Spleen (tissue), 11 donors: ENCODE measurements at regions not wholly inside any gene's neighbourhood (a gene's known extent, or its start where the extent isn't known, plus 50 kb on each side); places are given as distances from the start of the nearest gene placed in this dataset.
"Not testable (repeated sequence)": the region's sequence is repeated elsewhere in the genome, so short reads cannot be mapped to it uniquely, and the experiment has no call there.

Experiments
- DNase-seq: peaks from one replicate; pipeline ENCODE4 v3.0.0-alpha.2; 2020
- H3K27ac ChIP-seq, 8 donors: fragments of 200-600 bp; sonication (generic) in 7 of 8; 1 replicate in 4 of 8; 2 replicates in 4 of 8; pipeline versions ENCODE4 v1.5.0 to v1.8.0; 2016 to 2021; ENCODE audit warnings: inconsistent platforms in 4 of 8, mild to moderate bottlenecking in 4 of 8, moderate library complexity in 1 of 8
- H3K27me3 ChIP-seq, 7 donors: fragments of 200-600 bp; sonication (generic) in 6 of 7; replicated peaks in 1 of 7; 1 replicate in 4 of 7; 2 replicates in 3 of 7; pipeline versions ENCODE4 v1.5.0 to v1.8.0; 2016 to 2021; ENCODE audit warnings: inconsistent platforms in 3 of 7, mild to moderate bottlenecking in 1 of 7
- H3K36me3 ChIP-seq, 6 donors: fragments of 200-600 bp; sonication (generic) in 5 of 6; 1 replicate in 4 of 6; 2 replicates in 2 of 6; pipeline versions ENCODE4 v1.5.0 to v1.8.0; 2016 to 2021; ENCODE audit warnings: inconsistent platforms in 2 of 6
- H3K4me1 ChIP-seq, 6 donors: fragments of 200-600 bp; sonication (generic) in 5 of 6; 1 replicate in 3 of 6; 2 replicates in 3 of 6; pipeline versions ENCODE4 v1.5.0 to v1.8.0; 2016 to 2021; ENCODE audit warnings: inconsistent platforms in 3 of 6
- H3K4me3 ChIP-seq, 8 donors: fragments of 200-600 bp; sonication (generic) in 7 of 8; 1 replicate in 4 of 8; 2 replicates in 4 of 8; pipeline versions ENCODE4 v1.5.0 to v1.8.0; 2016 to 2021; ENCODE audit warnings: inconsistent platforms in 4 of 8, mild to moderate bottlenecking in 4 of 8, moderate library complexity in 2 of 8
- H3K9me3 ChIP-seq, 8 donors: fragments of 200-600 bp; sonication (generic) in 7 of 8; 1 replicate in 4 of 8; 2 replicates in 4 of 8; pipeline versions ENCODE4 v1.5.0 to v1.8.0; 2016 to 2021; ENCODE audit warnings: inconsistent platforms in 4 of 8
- CTCF ChIP-seq, 11 experiments: fragments of 200-600 bp in 7 of 11; fragments of 450-650 bp in 4 of 11; sonication (generic) in 4 of 11; IDR thresholded peaks in 8 of 11; conservative IDR thresholded peaks in 3 of 11; 1 replicate in 7 of 11; 2 replicates in 4 of 11; pipeline versions ENCODE4 v1.4.0 to v1.8.0; 2016 to 2021; ENCODE audit warnings: antibody characterized with exemption in 11 of 11, inconsistent platforms in 4 of 11, mild to moderate bottlenecking in 1 of 11
- POLR2A ChIP-seq, 3 donors: fragments of 450-650 bp; IDR thresholded peaks; one replicate each; pipeline ENCODE4 v1.5.1; 2017; ENCODE audit warnings: antibody characterized with exemption in 3 of 3, mild to moderate bottlenecking in 1 of 3
- POLR2AphosphoS5 ChIP-seq, 3 donors: sonication (generic); formaldehyde crosslinking; IDR thresholded peaks; one replicate each; pipeline ENCODE4 v1.5.1; 2017; ENCODE audit warnings: antibody characterized with exemption in 3 of 3
- WGBS, 5 donors: extraction: QIAGEN DNeasy Blood & Tissue Kit in 3 of 5; methylation state at CpG; one replicate each; pipeline versions ENCODE4 v1.1.5 to v1.1.7; 2013 to 2018; 5-methylcytosine and 5-hydroxymethylcytosine counted together
- intact Hi-C: fragments of 100-400 bp; cut with DNase I; formaldehyde crosslinking; loops from one replicate; pipeline ENCODE4 v1.15.0; 2023; ENCODE audit warnings: low total_unique reads
- donor health status: healthy with polysubstance abuse.
- donor health status: DM: no; HTN: no; CAD: no; lungs with moderate emphysema.
- donor health status: DM: no; HTN: no; CAD: no.
- donor health status: Bipolar disorder and iron deficiency.
- donor health status: healthy.
- donor health status: DM: no; HTN: no; CAD: no.
- donor health status: DM: yes; HTN: yes; CAD: no.

- no peaks in the 10 kb centered on the region for H3K36me3 ChIP-seq
- no peaks in the 10 kb centered on the region for H3K27me3 ChIP-seq
- TF ChIP-seq POLR2A (IDR thresholded peaks at IDR 0.05) (no peak), POLR2AphosphoS5 (IDR thresholded peaks at IDR 0.05) (no peak), CTCF (IDR thresholded peaks at IDR 0.05 in 8 of 11, conservative IDR thresholded peaks at IDR 0.05 in 3 of 11) (no peak)
- H3K4me3 ChIP-seq, result no peak overlapping the region
- no peak overlapping the region for H3K27ac ChIP-seq
- no peak for DNase-seq
- WGBS, 5 donors, result 86 to 94% (median 91%) methylated on average over 2 of the region's 2 CpGs
- intact Hi-C loops, result no loop called here
- no peaks in the 10 kb centered on the region for H3K4me1 ChIP-seq
- peaks cover 0 to 46% (median 18%) of the 10 kb centered on the region in 8 donors for H3K9me3 ChIP-seq
Measured at GRCh38 chr6:86487660-86488221, 449.6 kb upstream of the HTR1E start.

- H3K27me3 ChIP-seq, H3K27ac ChIP-seq, H3K4me3 ChIP-seq, H3K4me1 ChIP-seq, DNase-seq, H3K36me3 ChIP-seq, intact Hi-C loops: not testable (repeated sequence)
- 83 to 91% (median 88%) methylated on average over 10 of the region's 10 CpGs for WGBS, 5 donors
- peaks cover 0 to 30% (median 0%) of the 10 kb centered on the region in 8 donors for H3K9me3 ChIP-seq
Measured at GRCh38 chr6:86478316-86478715, 459.0 kb upstream of the HTR1E start.

- no peak for TF ChIP-seq CTCF (IDR thresholded peaks at IDR 0.05 in 8 of 11, conservative IDR thresholded peaks at IDR 0.05 in 3 of 11)
- TF ChIP-seq POLR2AphosphoS5 (IDR thresholded peaks at IDR 0.05), result no peak
- no peak overlapping the region for H3K27ac ChIP-seq
- no peaks in the 10 kb centered on the region for H3K36me3 ChIP-seq
- WGBS, 5 donors, result 53 to 59% (median 55%) methylated on average over 9 of the region's 9 CpGs
- DNase-seq, result no peak
- intact Hi-C loops, result no loop called here
- H3K9me3 ChIP-seq, result peaks cover 0 to 30% (median 0%) of the 10 kb centered on the region in 8 donors
- H3K4me1 ChIP-seq, result no peaks in the 10 kb centered on the region
- H3K4me3 ChIP-seq, result no peak overlapping the region
- H3K27me3 ChIP-seq, result no peaks in the 10 kb centered on the region
Measured at GRCh38 chr6:86477500-86478148, 459.7 kb upstream of the HTR1E start.

- intact Hi-C loops, result no loop called here
- DNase-seq, result no peak
- Histone ChIP-seq H3K27me3 (no peaks in the 10 kb centered on the region), H3K4me3 (no peak overlapping the region), H3K4me1 (no peaks in the 10 kb centered on the region), H3K27ac (no peak overlapping the region), H3K9me3 (peaks cover 0 to 30% (median 0%) of the 10 kb centered on the region in 8 donors), H3K36me3 (no peaks in the 10 kb centered on the region)
- WGBS, 5 donors, result 70 to 82% (median 75%) methylated on average over 4 of the region's 4 CpGs
- TF ChIP-seq POLR2A (IDR thresholded peaks at IDR 0.05) (no peak), CTCF (IDR thresholded peaks at IDR 0.05 in 8 of 11, conservative IDR thresholded peaks at IDR 0.05 in 3 of 11) (no peak), POLR2AphosphoS5 (IDR thresholded peaks at IDR 0.05) (no peak)
Measured at GRCh38 chr6:86476311-86476710, 461.0 kb upstream of the HTR1E start.
